ENCODE measurements at regions not wholly inside any gene's neighbourhood (a gene's known extent, or its start where the extent isn't known, plus 50 kb on each side); places are given as distances from the start of the nearest gene placed in this dataset.

DNA sequence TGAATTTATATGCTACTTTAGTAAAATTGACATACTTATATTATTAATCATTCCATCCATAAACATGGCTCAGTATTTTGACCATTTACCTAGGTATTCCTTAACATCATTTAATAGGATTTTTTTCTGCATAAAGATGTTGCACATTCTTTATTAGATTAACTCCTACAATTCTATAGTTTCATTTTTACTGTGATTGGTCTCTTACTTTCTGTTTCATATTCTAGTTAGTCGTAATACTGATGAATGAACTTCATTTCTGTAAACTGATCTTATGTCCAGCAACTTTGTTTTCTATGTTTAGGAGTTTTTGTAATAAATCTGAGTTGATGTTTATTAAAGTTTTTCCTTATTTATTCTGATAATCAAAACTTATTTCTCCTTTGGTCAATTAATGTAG, 278.2 kb upstream of the CXXC4 start:
- DNase-seq (ENCODE audit: low read depth in 3 of 3): no peak

DNA sequence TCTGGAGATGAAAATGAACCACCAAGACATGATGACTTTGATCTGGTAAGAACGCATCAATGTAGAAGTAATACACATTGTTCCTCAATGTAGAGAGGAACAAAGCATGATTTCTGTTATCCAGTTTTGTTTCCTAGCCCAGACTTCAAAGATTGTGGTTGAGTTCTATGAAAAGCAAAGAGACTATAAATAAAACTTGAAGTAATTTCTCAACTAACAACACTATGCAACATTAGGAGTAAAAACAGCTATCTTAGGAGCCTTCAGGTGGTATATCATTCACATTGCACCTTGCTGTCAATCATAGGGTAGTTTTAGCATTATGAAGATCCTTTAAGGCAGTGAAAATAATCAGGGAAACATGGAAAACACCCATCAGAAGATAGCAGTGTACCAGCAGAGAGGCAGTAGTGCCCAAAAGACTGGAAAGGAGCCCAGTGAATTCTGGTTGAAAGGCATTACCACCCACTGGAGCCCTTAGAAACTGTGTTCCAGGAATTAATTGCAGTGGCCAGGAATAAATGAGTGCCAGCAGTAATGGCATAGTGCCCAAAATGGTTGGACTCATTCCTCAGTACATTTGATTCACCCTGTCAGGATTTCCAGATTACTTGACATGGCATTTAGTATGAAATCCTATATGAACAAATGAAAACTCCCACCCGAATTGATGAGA, 300.7 kb upstream of the CXXC4 start:
- no peak for DNase-seq (ENCODE audit: low read depth in 3 of 3)

DNA sequence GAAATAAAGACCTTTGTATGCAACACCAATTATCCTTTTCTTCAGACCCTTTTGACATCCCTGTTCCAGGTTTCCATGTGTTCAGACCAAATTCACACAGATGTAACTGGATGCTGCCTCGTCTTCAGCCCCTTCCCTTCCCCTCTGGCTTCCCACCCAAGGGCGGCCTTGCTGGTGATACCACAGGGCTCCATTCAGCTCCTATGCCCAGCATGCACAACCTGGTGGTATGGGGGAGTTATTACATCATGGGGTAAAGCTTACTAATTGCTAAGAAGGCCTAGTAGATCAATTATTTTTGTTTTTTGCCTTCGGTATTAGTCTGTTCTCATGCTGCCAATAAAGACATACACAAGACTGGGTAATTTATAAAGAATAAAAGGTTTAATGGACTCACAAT, 317.0 kb upstream of the CXXC4 start:
- DNase-seq (ENCODE audit: low read depth in 3 of 3): no peak

DNA sequence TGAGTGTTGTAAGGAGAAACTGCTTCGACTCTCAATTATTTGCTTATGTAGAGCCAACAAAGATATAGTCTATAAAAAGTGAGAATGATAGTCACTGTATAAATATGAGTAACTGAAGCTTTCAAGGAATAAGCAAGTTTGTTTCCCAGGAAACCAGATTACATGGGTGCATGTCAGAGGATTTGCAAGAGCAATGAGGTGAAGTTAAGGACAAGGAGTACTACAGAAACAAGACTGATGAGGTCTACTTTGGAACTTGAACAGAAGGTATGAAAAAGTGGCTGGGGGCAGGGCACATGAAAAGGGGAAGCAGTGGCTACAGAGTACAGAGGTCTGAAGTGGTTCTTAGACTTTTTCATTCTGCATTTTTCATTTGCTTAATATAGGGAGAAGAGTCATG, 321.0 kb upstream of the CXXC4 start:
- DNase-seq (ENCODE audit: low read depth in 3 of 3): no peak

DNA sequence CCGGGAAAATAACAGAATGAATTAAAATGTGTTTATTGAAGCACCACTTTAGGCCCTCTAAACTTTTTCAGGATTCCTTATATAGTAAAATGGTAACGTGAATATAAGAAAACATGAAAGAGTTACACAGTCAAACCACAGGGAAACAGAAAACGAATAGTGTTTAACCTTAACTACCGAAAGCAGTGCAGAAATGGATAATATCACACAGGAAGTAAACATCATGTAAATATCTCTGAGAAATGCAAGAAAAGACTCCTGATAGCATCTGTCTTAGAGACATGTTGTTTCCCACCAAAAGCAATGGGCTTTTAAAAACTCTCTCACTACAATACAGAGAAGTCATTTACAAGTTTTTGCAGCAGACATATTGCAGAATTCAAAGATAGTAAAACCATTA, 323.9 kb upstream of the CXXC4 start:
- DNase-seq (ENCODE audit: low read depth in 3 of 3): no peak

DNA sequence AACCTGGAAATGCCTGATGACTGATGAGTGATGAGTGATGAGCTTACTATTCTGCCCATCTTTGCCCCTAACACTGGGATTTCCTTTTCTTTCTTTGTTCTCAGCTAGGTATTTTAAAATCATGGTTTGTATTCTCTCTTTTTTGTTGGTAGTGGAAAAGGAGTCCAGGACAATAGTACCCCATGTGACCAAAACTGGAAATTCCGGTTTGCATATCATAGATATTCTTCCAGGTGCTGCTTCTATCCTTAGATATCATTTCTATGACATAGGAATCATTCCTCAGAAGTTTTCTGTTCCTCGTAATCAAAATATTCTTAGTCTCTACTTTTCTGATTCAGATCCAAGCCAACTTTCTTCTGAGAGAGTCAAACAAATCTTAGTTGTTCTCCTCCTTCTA, 320.5 kb upstream of the TET2 start:
- DNase-seq (ENCODE audit: low read depth in 3 of 3): no peak

DNA sequence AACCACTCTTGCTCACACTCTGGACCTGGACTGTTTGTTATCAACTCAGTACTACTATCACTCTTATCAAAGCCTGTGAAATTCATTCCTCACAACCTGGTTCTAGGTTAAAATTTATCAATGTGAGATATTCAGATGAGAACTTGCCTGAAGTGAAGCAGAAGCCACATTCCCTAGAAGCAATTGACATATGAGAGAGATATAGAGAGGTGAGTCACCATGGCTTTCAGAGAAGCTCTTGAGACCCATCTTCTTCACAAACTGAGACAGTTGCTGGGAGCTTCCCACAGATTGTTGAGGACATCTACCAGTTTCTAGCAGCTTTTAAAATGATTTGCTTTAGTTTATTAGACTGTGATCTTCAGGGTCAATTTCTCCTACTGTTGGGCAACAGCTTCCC, 316.9 kb upstream of the TET2 start:
- no peak for DNase-seq (ENCODE audit: low read depth in 3 of 3)

DNA sequence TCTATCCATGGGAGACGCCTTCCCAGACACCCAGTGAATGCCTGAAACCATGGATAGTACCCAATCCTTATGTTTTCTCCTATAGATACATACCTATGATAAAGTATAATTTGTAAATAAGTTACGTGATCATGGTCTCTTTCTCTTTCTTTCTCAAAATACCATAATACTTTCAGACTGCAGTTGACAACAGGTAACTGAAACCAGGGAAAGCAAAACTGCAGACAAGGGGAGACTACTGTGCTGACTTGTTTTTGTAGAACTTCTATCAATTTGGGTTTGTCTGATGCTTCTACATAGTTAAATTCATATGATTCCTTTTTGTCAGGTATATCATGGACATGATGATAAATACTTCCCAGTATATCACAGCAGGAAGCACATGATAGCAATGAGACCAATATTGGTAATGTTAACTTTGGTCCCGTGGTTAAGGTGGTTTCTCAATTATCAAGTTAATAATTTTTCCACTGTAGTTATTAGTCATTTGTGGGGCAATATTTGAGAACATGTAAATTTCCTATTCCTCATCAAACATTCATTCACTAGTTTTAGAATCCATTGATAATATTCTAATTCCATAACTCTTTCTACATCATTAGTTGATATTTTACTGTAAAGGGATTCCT, 298.0 kb upstream of the TET2 start:
- no peak for DNase-seq (ENCODE audit: low read depth in 3 of 3)

DNA sequence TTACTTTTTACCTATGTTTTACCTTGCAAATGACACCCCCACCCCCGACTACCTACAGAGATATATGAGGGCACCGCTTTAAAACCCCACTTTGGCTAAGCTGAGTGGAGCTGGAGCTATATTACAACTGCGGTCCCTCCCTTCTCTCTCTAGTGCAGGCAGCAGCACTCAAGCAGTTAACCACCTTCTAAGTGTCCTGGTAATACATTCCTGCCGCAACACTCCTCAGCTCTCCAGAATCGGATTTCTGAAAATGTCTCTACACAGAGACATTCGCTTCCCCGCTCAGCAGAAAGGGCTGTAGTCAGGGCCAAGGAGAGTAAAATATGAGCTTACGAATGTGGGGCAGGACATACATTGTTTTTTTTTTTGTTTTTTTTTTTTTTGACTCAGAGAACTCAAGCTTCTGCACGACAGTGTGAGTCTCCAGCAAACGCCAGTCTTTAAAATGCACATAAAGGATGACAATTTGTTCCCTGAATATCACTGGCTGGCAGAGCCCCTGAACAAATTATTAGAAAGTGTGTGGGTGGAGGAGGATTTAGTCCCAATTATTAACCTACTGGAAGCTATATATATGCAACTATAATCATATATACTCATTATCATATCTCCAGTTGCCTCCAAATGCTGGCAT, 287.0 kb upstream of the TET2 start:
- no peak for DNase-seq (ENCODE audit: low read depth in 3 of 3)

DNA sequence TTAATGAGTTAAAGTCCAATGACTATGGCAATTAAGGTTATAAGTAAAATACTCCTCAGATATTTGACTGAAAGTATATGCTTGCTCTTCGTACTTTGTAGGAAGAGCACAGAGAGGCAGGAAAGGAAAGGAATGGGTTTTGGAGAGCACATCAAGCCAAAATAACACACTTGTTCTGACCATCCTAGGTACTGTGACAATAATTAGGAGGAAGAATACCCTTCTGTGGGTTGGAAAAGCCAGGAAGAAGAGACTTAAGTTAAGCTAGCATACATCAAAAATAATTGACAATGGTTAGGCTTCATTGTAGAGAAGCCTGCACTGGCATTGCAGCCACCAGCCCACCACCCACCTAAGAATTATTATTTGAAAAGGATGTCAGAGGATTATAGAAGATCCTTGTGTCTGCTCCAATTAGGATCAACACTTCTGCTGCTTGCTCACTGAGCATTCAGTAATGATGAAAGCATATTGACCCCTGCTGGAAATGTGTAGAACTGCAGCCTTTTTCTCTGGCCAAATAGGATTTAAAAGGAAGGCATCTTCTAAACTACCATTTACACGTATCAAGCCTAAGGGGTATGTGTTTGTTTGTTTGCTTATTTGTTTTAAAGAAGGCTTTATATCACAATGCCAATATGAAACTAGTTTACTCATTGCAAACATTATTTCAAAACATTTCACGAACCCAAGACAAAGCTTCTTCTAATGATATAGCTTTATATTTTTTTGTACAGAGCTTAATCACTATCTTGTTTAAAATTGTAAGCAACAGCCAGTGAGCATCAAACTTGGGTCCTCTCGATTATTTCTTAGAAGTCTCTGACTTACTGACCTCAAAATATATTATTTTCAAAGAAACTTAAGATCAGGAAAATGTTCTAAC, 286.2 kb upstream of the TET2 start:
- no peak for DNase-seq (ENCODE audit: low read depth in 3 of 3)

DNA sequence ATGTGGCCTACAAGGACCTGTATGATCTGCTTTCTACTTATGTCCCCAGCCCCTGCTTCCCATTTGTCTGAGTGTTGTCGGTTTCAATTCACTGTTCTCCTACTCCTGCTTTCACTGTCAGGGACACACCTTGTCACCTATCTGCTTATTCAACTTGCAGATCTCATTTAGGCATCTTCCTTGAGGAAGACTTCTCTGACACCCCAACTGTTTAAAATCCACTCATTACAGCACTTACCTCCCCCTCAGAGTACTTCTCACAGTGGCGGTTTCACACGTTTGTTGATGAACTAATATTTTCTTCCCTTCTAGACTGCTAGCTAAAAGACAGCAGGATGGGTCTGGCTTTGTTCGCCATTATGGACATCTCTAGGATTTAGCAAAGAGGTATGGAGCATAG, 279.9 kb upstream of the TET2 start:
- DNase-seq (ENCODE audit: low read depth in 3 of 3): no peak

DNA sequence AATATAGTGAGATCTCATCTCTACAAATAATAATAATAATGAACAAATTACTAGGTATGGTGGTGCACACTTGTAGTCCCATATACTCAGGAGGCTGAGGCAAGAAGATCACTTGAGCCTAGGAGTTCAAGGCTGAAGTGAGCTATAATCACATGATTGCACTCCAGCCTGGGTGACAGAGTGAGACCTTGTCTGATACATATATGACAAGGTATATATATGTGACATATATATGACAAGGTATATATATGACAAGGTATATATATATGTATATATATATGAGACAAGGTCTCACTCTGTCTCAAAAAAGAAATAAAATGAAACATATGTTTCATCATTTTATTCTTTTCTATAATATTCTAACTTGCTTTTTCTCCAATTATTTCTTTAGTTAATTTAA, 278.1 kb upstream of the TET2 start:
- DNase-seq (ENCODE audit: low read depth in 3 of 3): no peak

DNA sequence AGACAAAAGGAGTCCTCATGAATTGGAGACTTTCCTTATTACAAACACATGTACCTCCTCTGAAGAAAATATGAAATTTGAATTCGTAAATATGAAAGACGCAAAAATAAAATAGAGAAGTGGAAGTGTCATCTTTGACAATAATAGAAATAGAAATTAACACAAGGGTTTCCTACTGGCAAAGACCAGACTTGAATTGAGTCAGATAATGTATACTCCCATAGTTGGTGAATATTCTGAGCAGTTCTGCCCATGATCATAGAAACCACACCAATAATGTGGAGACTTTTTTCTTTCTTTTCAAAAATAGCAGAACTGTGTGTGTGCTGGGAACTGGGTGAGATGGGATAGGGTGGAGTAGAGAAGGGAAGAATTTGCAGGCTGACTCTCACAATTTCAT, 277.7 kb upstream of the TET2 start:
- DNase-seq (ENCODE audit: low read depth in 3 of 3): no peak

DNA sequence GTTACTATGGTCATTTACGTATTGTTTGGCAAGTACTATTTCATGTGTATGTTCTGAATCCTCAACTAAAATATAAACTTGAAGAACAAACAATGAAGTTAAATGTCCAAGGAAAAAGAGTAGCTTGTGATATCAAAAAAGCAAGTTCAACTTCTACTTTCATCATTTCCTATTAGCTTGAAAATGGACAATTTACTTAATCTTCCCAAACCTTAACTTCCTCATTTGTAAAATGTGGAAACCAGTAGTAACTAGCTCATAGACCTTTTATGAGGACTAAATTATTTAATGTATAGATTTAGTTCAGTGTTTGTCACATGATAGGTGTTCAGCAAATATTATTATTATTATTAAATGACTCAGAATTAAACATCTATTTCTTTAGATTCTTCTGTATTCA, 276.8 kb upstream of the TET2 start:
- DNase-seq (ENCODE audit: low read depth in 3 of 3): no peak

DNA sequence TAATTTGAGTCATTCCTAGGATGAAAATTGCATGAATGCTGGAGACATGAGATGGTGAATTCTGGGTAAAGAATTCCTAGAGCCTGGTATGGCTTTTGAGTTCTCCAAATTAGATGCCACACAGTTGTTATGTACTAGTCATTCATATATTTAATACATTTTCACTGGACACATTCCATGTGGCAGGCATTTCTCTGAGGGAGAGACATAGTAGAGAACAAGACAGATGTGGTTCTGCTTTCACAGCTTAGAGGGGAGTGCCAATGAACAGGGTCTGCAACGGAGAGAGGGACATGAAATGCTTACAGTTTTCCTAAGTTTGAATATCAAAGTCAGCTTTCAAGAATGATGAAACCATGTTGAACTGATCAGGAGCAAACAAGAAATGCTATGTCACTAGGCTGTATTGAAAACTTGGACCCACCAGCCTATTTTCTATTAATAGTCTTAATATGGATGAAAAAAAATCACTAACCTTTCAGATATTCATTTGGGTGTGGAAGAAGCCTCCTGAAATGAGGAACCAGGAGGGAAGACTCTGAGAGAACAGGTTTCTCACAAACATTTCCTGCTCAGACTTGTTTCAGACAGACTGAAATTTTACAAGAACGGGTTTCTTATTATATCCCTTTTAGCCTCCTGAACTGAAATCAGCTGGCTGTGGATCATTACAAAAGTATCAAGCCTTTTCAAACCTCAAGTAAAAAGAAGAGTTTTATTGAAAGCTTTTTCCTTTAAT, 276.0 kb upstream of the TET2 start:
- no peak for DNase-seq (ENCODE audit: low read depth in 3 of 3)

DNA sequence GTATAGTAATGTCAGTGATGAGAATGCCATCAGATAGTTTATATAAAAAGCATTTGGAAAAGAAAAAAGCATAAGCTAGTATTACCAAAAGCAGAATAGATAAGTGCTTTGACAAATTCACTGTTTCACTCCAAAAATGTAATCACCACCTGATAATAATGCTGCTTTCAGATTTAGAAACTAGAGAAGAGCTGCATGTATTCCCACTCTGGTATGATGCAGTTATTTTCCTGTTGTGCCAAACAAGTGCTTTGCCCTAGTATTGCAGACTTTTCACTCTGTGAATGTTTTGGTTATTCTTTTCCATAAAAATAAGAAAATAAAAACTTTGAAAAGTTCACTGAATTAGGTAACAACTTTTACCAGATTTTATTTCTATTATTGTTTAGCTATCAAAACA, 267.7 kb upstream of the TET2 start:
- no peak for DNase-seq (ENCODE audit: low read depth in 3 of 3)

DNA sequence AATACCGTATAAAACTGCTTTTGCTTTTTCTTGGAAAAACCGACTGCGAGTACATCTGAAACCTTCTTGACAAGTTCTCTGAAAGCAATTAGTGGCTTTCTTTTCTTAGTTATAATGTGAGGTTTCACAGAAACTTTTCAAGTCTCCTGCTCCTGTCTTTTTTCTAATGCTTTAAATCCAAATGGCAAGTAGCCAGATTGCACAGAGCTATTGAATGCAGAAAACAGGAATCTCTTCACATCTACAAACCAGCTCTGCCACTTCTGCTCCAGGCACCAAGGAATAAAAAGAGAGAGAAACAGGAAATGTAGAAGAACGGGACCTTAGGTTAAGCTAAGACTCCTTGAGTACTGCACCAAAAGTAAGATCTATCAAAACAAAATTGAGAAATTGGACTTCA, 267.3 kb upstream of the TET2 start:
- DNase-seq (ENCODE audit: low read depth in 3 of 3): no peak

DNA sequence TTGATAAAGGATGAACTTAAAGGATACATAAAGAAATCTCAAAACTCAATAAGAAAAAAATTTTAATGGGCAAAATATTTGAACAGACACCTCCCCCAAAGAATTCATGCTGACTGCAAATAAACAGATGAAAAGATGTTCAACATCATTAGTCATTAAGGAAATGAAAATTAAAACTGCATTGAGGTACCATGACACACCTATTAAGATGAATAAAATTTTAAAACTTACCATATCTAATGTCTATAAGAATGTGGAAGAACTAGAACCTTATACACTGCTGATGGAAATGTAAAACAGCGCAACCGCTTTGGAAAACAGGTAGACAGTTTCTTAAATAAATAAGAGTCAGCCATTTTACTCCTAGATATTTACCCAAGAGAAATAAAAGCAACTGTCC, 266.8 kb upstream of the TET2 start:
- DNase-seq (ENCODE audit: low read depth in 3 of 3): no peak

DNA sequence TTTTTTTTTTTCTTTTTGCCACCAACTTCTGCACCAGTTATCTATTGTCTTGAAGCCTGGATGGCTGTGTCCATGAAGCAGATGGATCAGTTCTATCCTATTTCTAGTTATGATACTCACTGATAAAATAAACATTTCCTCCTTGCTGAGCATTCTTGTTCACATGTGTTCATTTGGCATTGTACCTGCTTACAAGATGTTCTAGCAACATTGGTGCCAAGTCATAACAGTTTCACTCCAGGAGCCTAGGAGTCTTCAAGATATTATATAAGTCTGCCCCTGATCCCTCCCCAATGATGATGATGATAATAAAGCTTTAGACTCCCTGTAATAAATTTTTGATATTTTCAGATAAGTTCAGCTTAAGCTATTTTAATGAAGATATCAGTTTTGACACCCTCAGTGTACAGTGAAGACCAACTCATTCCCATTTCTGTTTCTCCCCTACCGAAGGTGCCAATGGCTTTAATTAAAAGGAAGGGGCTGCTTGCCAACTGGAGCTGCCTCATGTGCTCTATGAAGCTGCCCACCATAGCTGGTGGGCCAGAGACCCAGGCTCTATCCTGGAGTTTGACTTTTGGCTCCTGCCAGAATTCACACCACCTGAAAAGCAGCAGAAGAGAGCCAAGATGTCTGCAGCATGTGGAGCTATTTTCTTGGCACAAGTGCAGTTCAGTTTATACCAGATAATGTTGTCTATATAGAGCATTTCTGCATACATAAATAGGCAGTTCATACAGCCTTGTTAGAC, 265.4 kb upstream of the TET2 start:
- no peak for DNase-seq (ENCODE audit: low read depth in 3 of 3)

DNA sequence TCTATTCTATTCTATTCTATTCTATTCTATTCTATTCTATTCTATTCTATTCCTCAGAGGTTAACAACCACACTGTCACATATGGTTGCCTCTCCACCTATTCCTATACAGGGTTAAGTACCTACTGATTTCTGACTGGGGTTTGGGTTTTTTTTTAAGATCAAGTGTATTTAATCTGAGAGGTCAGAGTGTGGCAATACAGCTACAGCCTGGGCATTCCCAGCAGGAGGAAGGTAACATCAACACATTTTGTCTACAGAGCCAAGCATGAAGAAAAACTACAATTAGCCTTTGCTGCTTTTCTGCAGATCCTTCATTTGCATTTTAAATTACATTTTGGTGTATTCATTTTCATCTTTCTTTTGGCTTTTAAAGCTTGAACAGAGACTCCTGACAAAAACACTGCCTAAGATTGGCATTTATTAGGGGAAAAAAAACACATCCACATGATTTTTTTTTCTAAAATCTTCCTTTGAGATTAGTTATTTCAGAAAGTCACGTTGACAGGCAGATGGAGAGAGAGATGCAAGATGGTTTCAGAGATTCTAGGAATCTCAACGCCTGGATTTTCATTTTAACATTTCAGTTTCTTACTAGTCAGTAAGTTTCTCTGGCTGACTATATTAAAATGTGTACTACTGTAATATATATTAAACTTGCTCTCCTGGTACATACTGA, 255.9 kb upstream of the TET2 start:
- no peak for DNase-seq (ENCODE audit: low read depth in 3 of 3)

All from stimulated activated CD4-positive, alpha-beta T cell treated with anti-CD3 and anti-CD28 coated beads, TNF-alpha, amount 100 ng/mL, for 4 hours (primary cell).